NOMO-1 (cell line): ENCODE measurements at regions not wholly inside any gene's neighbourhood (a gene's known extent, or its start where the extent isn't known, plus 50 kb on each side); places are given as distances from the start of the nearest gene placed in this dataset.
"Not testable (repeated sequence)": the region's sequence is repeated elsewhere in the genome, so short reads cannot be mapped to it uniquely, and the experiment has no call there.

Experiments
- DNase-seq, 2 experiments: peaks; one replicate each; lab custom pipeline; 2025; ENCODE audit not compliant: unreplicated experiment in 2 of 2; lab: John Stamatoyannopoulos, UW

GRCh38 chr13:63843766-63844699, 2428.4 kb upstream of the PCDH20 start:
- DNase-seq, result no peak

GRCh38 chr13:63842102-63842501, 2426.5 kb upstream of the PCDH20 start:
- no peak for DNase-seq

- DNase-seq, result no peak
Observed at GRCh38 chr13:63840551-63841421, 2425.1 kb upstream of the PCDH20 start.

GRCh38 chr13:63838366-63839110, 2422.9 kb upstream of the PCDH20 start:
- no peak for DNase-seq

GRCh38 chr13:63837701-63838100, 2422.1 kb upstream of the PCDH20 start:
- not testable (repeated sequence) for DNase-seq

GRCh38 chr13:63829609-63830008, 2414.0 kb upstream of the PCDH20 start:
- not testable (repeated sequence) for DNase-seq

- not testable (repeated sequence) for DNase-seq
Observed at GRCh38 chr13:63821785-63822184, 2406.1 kb upstream of the PCDH20 start.

- not testable (repeated sequence) for DNase-seq
Observed at GRCh38 chr13:63811428-63812004, 2395.9 kb upstream of the PCDH20 start.

- not testable (repeated sequence) for DNase-seq
Observed at GRCh38 chr13:63791134-63791533, 2375.5 kb upstream of the PCDH20 start.

GRCh38 chr13:63774133-63774532, 2358.5 kb upstream of the PCDH20 start:
- no peak for DNase-seq

- DNase-seq, result no peak
Observed at GRCh38 chr13:63773476-63773875, 2357.8 kb upstream of the PCDH20 start.

- DNase-seq, result not testable (repeated sequence)
Observed at GRCh38 chr13:63757683-63758082, 2342.0 kb upstream of the PCDH20 start.

- DNase-seq, result not testable (repeated sequence)
Observed at GRCh38 chr13:63749857-63750256, 2334.2 kb upstream of the PCDH20 start.

GRCh38 chr13:63741814-63742101, 2326.1 kb upstream of the PCDH20 start:
- DNase-seq, result not testable (repeated sequence)

GRCh38 chr13:63741029-63741813, 2325.6 kb upstream of the PCDH20 start:
- no peak for DNase-seq

- not testable (repeated sequence) for DNase-seq
Observed at GRCh38 chr13:63739112-63739735, 2323.6 kb upstream of the PCDH20 start.

- no peak for DNase-seq
Observed at GRCh38 chr13:63737418-63737817, 2321.8 kb upstream of the PCDH20 start.

GRCh38 chr13:63731896-63732295, 2316.2 kb upstream of the PCDH20 start:
- no peak for DNase-seq

- DNase-seq, result not testable (repeated sequence)
Observed at GRCh38 chr13:63712159-63712558, 2296.5 kb upstream of the PCDH20 start.
